Activated naive CD8-positive, alpha-beta T cell treated with anti-CD3 and anti-CD28 coated beads, Interleukin-2, amount 10 ng/mL, durations not matched to agents 7 days and 5 days (primary cell): ENCODE measurements at regions not wholly inside any gene's neighbourhood (a gene's known extent, or its start where the extent isn't known, plus 50 kb on each side); places are given as distances from the start of the nearest gene placed in this dataset.

Experiments used
- ATAC-seq: fragments of 150-1000 bp; cut with Tn5 transposase; one replicate; pipeline ENCODE4 v1.10.0; 2021; ENCODE audit warnings: low read depth, moderate library complexity
- POLR2A ChIA-PET: fragments of 350-600 bp; sonication (Branson Sonifier 250); formaldehyde crosslinking; loops from one replicate; lab custom pipeline; 2021; ENCODE audit warnings: antibody characterized with exemption; lab: Charles Lee
- DNase-seq: peaks from one replicate; pipeline ENCODE4 v3.0.0; 2021
- H3K27ac Mint-ChIP-seq: one replicate; pipeline ENCODE4 v1.8.0; 2022; ENCODE audit warnings: mild to moderate bottlenecking, mixed read lengths
- H3K27me3 Mint-ChIP-seq: one replicate; pipeline ENCODE4 v1.8.0; 2022; ENCODE audit warnings: mild to moderate bottlenecking, moderate library complexity, mixed read lengths
- H3K36me3 Mint-ChIP-seq: one replicate; pipeline ENCODE4 v1.8.0; 2021; ENCODE audit warnings: mild to moderate bottlenecking, mixed read lengths
- H3K4me1 Mint-ChIP-seq: one replicate; pipeline ENCODE4 v1.8.0; 2021; ENCODE audit warnings: mixed read lengths
- H3K4me3 Mint-ChIP-seq: one replicate; pipeline ENCODE4 v1.8.0; 2022; ENCODE audit warnings: mild to moderate bottlenecking, moderate library complexity, mixed read lengths
- H3K9me3 Mint-ChIP-seq: one replicate; pipeline ENCODE4 v1.8.0; 2021; ENCODE audit warnings: mixed read lengths

DNA sequence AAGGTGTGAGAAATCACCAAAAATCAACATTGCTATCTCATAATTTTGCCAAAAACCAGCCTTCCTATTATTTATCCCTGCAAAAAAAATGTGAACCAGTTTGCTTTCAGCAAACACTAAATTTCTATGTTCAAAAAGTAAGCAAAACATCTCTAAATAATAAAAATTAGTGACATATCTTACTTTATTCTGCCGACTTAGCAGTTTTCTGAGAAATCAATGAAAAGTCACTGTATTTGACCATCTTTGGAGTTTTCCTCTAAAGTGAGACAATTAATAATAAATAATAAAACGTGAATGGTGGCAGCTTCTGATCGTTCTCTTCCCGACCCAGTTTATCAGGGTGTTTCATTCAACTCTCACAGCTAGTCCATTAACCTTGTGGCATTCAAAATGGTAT lies 158.6 kb upstream of the TARS1 start:
- POLR2A ChIA-PET, result no interaction called here
- Mint-ChIP-seq H3K9me3 (no peaks in the 10 kb centered on the region), H3K27me3 (no peaks in the 10 kb centered on the region), H3K27ac (no peak overlapping the region), H3K4me1 (no peaks in the 10 kb centered on the region), H3K4me3 (no peak overlapping the region), H3K36me3 (no peaks in the 10 kb centered on the region)
- DNase-seq, result no peak
- ATAC-seq, result no peak

DNA sequence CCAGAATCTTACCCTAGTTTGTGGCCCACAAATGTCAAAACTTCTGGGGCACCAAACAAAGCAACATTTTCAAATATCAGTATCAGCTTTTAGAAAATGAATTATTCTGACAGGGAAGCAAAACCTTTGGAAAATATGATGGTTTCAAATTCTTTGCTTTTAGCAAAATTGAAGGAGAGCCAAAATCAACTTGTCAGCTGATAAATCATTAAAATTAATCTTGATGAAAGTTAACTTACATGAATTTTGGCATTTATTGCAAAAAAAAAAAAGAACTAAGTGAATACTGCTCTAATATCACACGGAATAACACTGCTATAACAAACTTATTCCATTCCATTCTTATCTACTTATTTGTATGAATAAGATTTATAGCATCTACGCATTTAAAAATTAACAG lies 158.1 kb upstream of the TARS1 start:
- no peak for DNase-seq
- H3K9me3 Mint-ChIP-seq, result no peaks in the 10 kb centered on the region
- no peaks in the 10 kb centered on the region for H3K4me1 Mint-ChIP-seq
- POLR2A ChIA-PET, result no interaction called here
- no peaks in the 10 kb centered on the region for H3K36me3 Mint-ChIP-seq
- H3K27ac Mint-ChIP-seq, result no peak overlapping the region
- no peaks in the 10 kb centered on the region for H3K27me3 Mint-ChIP-seq
- H3K4me3 Mint-ChIP-seq, result no peak overlapping the region
- no peak for ATAC-seq

DNA sequence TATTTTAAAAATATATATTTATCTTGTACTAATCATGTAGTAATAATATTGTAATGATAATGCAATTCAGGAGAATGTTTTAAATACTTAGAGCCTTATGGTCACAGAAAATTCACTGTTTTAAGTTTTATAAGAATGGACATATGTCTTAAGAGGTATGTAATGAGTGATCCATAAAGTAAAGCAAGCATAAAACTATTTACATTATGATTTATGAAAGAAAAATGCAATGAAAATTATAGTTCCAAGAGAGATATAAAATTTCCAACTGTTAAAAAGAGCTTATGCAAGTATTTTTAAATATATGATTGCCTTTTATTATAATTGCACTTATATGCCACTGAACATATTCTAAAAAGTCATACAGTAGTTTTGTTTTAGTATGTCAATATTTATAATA lies 157.5 kb upstream of the TARS1 start:
- no peak overlapping the region for H3K27ac Mint-ChIP-seq
- DNase-seq, result no peak
- H3K4me1 Mint-ChIP-seq, result no peaks in the 10 kb centered on the region
- H3K9me3 Mint-ChIP-seq, result no peaks in the 10 kb centered on the region
- no peaks in the 10 kb centered on the region for H3K36me3 Mint-ChIP-seq
- no peak overlapping the region for H3K4me3 Mint-ChIP-seq
- H3K27me3 Mint-ChIP-seq, result no peaks in the 10 kb centered on the region
- ATAC-seq, result no peak
- POLR2A ChIA-PET, result interaction anchor here (0.6 kb wide), 1 partner anchor 1798 kb away, joined by 4 read pairs; no protein-coding TSS in a partner anchor

DNA sequence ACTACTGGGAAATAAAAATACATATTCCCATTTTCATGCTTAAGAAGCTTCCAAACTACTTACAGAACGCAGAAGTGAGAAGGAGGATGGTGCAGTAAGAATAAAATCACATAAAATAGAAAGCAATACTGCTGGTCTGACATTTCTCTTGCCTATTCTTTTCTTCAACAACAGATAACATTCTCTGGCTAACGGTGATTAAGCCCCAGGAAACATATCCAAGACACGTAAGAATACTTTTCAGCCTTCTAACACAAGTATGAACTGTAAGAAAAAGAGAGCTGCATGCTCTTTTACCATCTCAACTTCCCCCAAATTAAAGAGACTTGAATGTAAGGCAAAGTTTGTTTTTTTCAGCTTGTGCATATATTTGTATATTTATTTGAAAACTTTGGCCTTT lies 156.1 kb upstream of the TARS1 start:
- H3K4me1 Mint-ChIP-seq, result no peaks in the 10 kb centered on the region
- H3K36me3 Mint-ChIP-seq, result no peaks in the 10 kb centered on the region
- no peak for ATAC-seq
- no peaks in the 10 kb centered on the region for H3K27me3 Mint-ChIP-seq
- no peaks in the 10 kb centered on the region for H3K9me3 Mint-ChIP-seq
- POLR2A ChIA-PET, result no interaction called here
- DNase-seq, result no peak
- H3K4me3 Mint-ChIP-seq, result no peak overlapping the region
- no peak overlapping the region for H3K27ac Mint-ChIP-seq

DNA sequence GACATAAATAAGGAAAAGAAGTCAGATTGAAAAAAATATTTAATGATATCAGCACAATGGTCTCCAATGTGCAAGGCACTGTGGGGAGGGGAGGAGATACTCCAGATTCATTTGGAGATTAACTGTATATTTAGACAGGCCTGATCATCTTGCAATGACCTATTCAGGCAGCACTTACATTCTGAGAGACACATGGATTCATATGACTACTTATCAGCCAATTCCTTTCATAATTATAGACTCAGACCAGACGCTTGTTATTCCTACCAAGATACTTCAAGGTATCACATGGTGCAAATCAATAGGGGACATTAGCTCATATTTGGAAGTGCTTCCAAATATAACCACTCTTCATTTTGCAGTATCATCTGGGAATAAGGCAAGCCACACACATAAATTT lies 153.5 kb upstream of the TARS1 start:
- POLR2A ChIA-PET, result no interaction called here
- H3K9me3 Mint-ChIP-seq, result peaks cover 3% of the 10 kb centered on the region
- no peak for DNase-seq
- H3K36me3 Mint-ChIP-seq, result no peaks in the 10 kb centered on the region
- ATAC-seq, result no peak
- no peaks in the 10 kb centered on the region for H3K4me1 Mint-ChIP-seq
- H3K4me3 Mint-ChIP-seq, result no peak overlapping the region
- no peak overlapping the region for H3K27ac Mint-ChIP-seq
- H3K27me3 Mint-ChIP-seq, result no peaks in the 10 kb centered on the region

DNA sequence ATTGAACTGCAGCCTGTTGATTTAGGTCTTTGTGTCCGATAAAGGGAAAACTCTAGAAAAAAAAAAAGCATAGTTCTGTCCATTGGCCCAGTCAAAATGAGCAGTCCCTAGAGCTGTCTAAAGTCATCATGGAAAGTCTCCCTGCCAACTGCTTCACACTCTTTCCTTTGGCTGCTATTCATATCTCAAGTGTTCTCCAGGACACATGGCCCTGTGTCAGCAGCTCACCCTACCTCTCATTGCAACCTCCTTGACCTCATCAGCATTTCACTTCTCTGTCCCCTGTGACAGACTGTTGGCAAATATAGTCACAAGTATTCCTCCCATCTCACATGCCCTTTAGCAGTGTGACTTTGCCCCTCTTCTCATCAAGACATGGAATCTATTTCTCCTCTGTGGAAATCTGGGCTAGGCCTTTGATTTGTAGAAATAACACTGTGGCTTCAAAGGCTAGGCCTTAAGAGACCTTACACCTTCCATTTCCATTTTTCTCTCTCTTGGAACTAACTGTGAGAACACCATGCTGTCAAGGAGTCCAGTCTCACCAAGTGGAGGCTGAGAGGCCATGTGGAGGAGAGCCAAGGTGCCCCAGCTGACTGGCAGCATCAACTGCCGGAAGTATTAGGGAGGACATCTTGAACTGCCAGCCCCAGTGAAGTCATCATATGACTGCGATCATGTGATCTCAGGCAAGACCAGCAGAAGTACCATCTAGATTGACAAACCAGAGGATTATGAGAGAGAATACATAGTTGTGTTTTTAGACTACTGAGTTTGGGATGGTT lies 149.4 kb upstream of the TARS1 start:
- ATAC-seq (no peak), DNase-seq (no peak)
- no peaks in the 10 kb centered on the region for H3K36me3 Mint-ChIP-seq
- H3K27me3 Mint-ChIP-seq, result peaks cover 4% of the 10 kb centered on the region
- POLR2A ChIA-PET, result no interaction called here
- no peak overlapping the region for H3K27ac Mint-ChIP-seq
- peaks cover 3% of the 10 kb centered on the region for H3K9me3 Mint-ChIP-seq
- H3K4me3 Mint-ChIP-seq, result no peak overlapping the region
- H3K4me1 Mint-ChIP-seq, result no peaks in the 10 kb centered on the region

DNA sequence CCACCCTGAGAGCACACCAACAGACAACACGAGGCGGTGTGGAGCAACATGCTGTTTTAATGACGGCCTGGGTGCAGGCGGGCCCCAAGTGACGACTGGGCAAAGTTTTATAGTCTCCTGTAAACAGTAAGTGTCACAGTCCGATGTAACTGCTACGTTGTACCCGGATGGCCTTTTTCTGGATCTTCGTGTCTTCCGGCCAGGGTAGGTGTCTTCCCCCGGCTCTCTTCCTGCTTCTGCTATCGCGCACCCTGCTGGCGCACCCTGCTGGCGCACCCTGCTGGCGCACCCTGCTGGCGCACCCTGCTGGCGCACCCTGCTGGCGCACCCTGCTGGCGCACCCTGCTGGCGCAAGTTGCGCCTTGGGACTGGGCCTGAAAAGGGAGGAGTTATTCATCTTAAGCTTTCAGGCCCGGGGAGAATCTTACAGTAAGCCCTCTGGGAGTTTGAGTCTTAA lies 143.0 kb upstream of the TARS1 start:
- Mint-ChIP-seq H3K4me1 (peaks cover 2% of the 10 kb centered on the region), H3K9me3 (no peaks in the 10 kb centered on the region), H3K27me3 (peaks cover 7% of the 10 kb centered on the region), H3K27ac (no peak overlapping the region), H3K4me3 (no peak overlapping the region), H3K36me3 (no peaks in the 10 kb centered on the region)
- no peak for ATAC-seq
- POLR2A ChIA-PET, result no interaction called here
- peak; percentile 28 for DNase-seq

DNA sequence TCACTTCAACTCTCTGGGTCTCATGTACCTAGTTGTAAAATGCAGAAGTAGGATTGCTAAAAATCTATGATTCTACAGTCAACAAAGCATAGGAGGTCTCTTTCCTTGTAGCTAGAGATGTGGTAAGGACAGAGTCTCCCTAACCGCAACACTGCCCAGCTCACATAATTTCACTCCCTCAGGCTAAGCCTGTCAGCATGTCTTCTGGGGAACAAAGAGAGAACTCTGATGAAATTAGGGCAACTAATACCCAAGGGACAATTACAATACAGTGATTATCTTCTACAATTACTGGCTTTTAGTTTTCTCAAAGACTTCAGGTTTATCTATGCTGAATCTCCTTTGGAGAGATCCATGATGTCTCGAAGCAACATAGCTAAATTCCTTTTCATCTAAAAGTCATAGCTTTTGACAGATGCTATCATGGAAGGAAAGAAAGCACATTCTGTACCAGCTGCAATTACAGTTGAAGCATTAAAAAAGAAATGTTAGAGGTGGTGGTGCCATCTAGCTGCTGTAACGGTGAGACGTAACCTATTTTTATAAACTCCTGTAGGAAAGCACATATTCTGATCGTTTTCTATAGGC lies 141.1 kb upstream of the TARS1 start:
- Mint-ChIP-seq H3K27me3 (peaks cover 7% of the 10 kb centered on the region), H3K4me3 (no peak overlapping the region), H3K27ac (no peak overlapping the region), H3K36me3 (no peaks in the 10 kb centered on the region), H3K4me1 (peaks cover 2% of the 10 kb centered on the region), H3K9me3 (no peaks in the 10 kb centered on the region)
- DNase-seq (no peak), ATAC-seq (no peak)
- POLR2A ChIA-PET, result no interaction called here

DNA sequence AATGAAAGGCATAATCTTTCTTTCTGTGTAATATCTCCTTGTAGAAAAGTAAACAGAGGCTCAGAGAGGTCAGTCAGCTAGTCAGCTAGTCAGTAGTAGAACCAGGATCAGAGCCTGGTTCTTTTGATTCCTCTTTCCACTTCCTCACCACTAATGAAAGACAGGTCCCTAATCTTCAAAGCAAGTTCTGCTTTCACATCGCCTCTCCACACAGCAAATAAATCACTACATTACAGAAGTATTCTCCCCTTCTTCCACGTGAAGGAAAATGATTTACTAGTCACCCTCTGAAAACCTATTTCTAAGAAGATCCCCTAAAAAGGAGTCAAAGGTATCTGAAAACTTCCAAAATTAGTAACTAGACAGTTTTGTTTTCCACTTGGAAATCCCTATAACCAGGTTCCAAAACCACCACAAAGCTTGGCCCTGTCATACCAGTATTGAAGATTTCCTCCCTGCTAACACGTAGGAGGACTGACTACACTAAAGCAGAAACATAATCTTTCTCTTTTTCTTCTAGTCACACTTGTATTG lies 140.5 kb upstream of the TARS1 start:
- Mint-ChIP-seq H3K27ac (no peak overlapping the region), H3K4me1 (peaks cover 2% of the 10 kb centered on the region), H3K27me3 (peaks cover 5% of the 10 kb centered on the region), H3K36me3 (no peaks in the 10 kb centered on the region), H3K4me3 (no peak overlapping the region), H3K9me3 (no peaks in the 10 kb centered on the region)
- ATAC-seq (no peak), DNase-seq (no peak)
- POLR2A ChIA-PET, result no interaction called here

DNA sequence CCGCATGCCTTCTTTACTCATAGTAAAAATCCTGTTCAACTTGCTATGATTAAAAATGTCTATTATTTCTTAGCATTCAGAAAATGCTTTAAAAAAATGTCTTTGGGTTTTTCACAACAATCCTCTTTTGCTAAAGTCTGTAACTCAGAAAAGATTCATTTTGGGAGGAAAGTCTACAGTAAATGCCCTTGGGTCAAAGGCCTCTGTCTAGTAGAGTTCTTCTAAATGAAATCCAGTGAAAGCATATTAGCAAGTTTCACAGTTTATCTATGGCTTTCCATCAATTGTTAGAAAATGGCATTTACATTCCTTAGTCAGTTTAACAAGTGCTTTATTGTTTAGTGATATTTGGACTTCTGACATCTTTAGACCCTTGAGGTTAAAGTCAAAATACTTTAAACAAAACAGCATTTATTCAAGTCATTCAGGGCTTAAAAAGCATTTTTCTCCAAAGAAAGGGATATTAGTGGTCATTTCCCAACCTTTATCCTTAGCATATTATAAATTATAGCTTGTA lies 137.1 kb upstream of the TARS1 start:
- peaks cover 2% of the 10 kb centered on the region for H3K4me1 Mint-ChIP-seq
- H3K36me3 Mint-ChIP-seq, result no peaks in the 10 kb centered on the region
- H3K9me3 Mint-ChIP-seq, result no peaks in the 10 kb centered on the region
- no peak overlapping the region for H3K4me3 Mint-ChIP-seq
- no peak overlapping the region for H3K27ac Mint-ChIP-seq
- ATAC-seq (no peak), DNase-seq (no peak)
- POLR2A ChIA-PET, result no interaction called here
- H3K27me3 Mint-ChIP-seq, result peaks cover 2% of the 10 kb centered on the region

DNA sequence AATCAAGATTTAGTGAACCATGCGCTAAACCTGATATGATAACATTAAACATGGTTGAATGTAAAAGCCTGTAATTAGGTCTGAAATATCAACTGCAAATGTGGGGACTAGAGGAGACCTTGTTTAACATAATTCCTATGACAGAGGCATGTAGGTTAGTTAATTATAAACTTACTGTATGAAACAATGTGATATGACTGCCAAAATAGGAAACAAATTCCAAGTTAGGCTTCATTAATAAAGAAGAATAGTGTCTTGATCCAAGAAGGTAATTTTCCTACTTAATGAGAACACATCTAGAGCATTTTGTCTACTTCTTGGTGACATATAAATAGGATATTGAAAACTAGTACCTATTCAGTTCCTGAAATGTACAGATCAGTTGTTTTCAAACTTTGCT lies 136.2 kb upstream of the TARS1 start:
- DNase-seq, result no peak
- H3K36me3 Mint-ChIP-seq, result no peaks in the 10 kb centered on the region
- peaks cover 2% of the 10 kb centered on the region for H3K4me1 Mint-ChIP-seq
- H3K4me3 Mint-ChIP-seq, result no peak overlapping the region
- H3K27me3 Mint-ChIP-seq, result no peaks in the 10 kb centered on the region
- H3K9me3 Mint-ChIP-seq, result no peaks in the 10 kb centered on the region
- no peak for ATAC-seq
- no peak overlapping the region for H3K27ac Mint-ChIP-seq
- POLR2A ChIA-PET, result no interaction called here

DNA sequence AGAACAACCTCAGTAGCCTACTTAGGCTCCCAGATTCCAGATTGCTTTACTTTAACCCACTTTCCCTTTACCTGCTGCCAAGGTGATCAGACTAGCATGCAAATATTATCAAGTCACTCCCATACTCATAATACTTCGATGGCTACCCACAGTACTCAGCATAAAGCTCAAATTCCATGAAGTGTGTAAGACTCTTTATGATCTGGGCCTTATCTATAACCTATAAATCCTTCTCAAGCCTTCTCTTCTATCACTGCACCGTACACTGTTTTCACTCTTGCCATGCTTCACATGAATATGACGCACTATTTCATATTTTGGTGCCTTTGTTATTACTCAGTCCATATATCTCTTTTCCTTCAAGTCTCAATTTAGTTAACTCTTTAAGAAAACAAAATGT lies 135.2 kb upstream of the TARS1 start:
- H3K4me3 Mint-ChIP-seq, result no peak overlapping the region
- no peaks in the 10 kb centered on the region for H3K9me3 Mint-ChIP-seq
- DNase-seq, result no peak
- no peaks in the 10 kb centered on the region for H3K27me3 Mint-ChIP-seq
- POLR2A ChIA-PET, result no interaction called here
- no peak for ATAC-seq
- H3K4me1 Mint-ChIP-seq, result peaks cover 1% of the 10 kb centered on the region
- H3K36me3 Mint-ChIP-seq, result no peaks in the 10 kb centered on the region
- no peak overlapping the region for H3K27ac Mint-ChIP-seq

DNA sequence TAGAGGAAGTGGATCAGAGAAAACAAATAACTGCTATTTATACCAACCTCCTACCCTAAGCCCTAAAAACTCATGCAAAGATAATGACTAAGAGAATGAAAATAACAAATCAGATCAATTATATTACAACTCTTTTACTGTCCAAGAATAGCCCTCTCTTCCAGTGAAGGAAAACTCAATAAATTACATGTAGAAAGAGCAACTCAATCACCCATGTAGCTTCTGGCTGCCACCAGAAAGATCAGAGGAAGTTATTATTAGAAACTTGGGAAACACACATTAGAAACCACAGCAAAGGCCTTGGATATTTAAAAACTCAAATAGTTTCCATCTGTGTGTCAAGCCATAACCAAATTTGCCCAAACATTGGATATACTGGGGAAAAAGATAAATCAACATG lies 134.0 kb upstream of the TARS1 start:
- Mint-ChIP-seq H3K36me3 (no peaks in the 10 kb centered on the region), H3K27me3 (no peaks in the 10 kb centered on the region), H3K9me3 (no peaks in the 10 kb centered on the region), H3K27ac (no peak overlapping the region), H3K4me3 (no peak overlapping the region), H3K4me1 (no peaks in the 10 kb centered on the region)
- ATAC-seq (no peak), DNase-seq (no peak)
- POLR2A ChIA-PET, result no interaction called here

DNA sequence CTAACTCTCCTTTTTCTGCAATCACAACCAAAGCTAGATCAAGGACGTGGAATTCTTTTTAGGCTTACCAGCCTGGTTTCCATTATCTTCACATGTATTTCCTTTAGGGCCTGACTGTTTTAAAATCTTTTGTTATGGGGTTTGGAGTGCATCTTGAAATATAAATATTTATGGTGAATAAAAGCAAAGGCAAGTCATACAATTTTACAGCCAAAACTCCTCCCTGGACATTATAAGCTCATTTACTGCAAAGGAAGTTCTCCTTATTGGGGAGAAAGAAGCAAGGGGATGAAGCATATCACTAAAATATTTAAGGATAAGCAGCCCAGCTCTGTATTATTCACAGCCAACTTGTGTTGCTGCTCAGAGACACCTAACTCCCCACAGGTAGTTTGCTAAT lies 132.2 kb upstream of the TARS1 start:
- ATAC-seq (no peak), DNase-seq (no peak)
- no peak overlapping the region for H3K27ac Mint-ChIP-seq
- H3K4me1 Mint-ChIP-seq, result no peaks in the 10 kb centered on the region
- POLR2A ChIA-PET, result no interaction called here
- no peaks in the 10 kb centered on the region for H3K27me3 Mint-ChIP-seq
- H3K36me3 Mint-ChIP-seq, result no peaks in the 10 kb centered on the region
- H3K9me3 Mint-ChIP-seq, result no peaks in the 10 kb centered on the region
- H3K4me3 Mint-ChIP-seq, result no peak overlapping the region
